WTC11 (cell line): ENCODE measurements at regions not wholly inside any gene's neighbourhood (a gene's known extent, or its start where the extent isn't known, plus 50 kb on each side); places are given as distances from the start of the nearest gene placed in this dataset.

Source experiments
- ATAC-seq: fragments of 200-7000 bp; cut with Tn5 transposase; 2 replicates; pipeline ENCODE4 v1.10.0; 2021; ENCODE audit warnings: mild to moderate bottlenecking, moderate library complexity
- CTCF ChIA-PET: fragments of 300-600 bp; sonication (Branson Sonifier 250); formaldehyde crosslinking; loops from one replicate; lab custom pipeline; 2021; ENCODE audit warnings: antibody characterized with exemption; lab: Charles Lee
- POLR2A ChIA-PET: fragments of 350-600 bp; sonication (Branson Sonifier 250); formaldehyde crosslinking; loops from one replicate; lab custom pipeline; 2021; ENCODE audit warnings: antibody characterized with exemption; lab: Charles Lee
- DNase-seq: peaks from one replicate; pipeline ENCODE4 v3.0.0; 2021; ENCODE audit warnings: low spot score
- H3K27ac Mint-ChIP-seq: 2 replicates; pipeline ENCODE4 v1.8.0; 2021; ENCODE audit warnings: mixed read lengths
- H3K27me3 Mint-ChIP-seq: 2 replicates; pipeline ENCODE4 v1.8.0; 2021; ENCODE audit warnings: low read depth, mild to moderate bottlenecking, moderate library complexity, mixed read lengths
- H3K36me3 Mint-ChIP-seq: 2 replicates; pipeline ENCODE4 v1.8.0; 2021; ENCODE audit warnings: mixed read lengths
- H3K4me1 Mint-ChIP-seq: 2 replicates; pipeline ENCODE4 v1.8.0; 2022; ENCODE audit warnings: mixed read lengths
- H3K4me3 Mint-ChIP-seq: 2 replicates; pipeline ENCODE4 v1.8.0; 2021; ENCODE audit warnings: mild to moderate bottlenecking, moderate library complexity, mixed read lengths
- H3K9me3 Mint-ChIP-seq: 2 replicates; pipeline ENCODE4 v1.8.0; 2021; ENCODE audit warnings: mixed read lengths
- ARID4B ChIP-seq: sonication (generic); formaldehyde crosslinking; IDR thresholded peaks from 2 replicates; pipeline ENCODE4 v1.8.0; 2023; ENCODE audit warnings: missing genetic modification reagents, mild to moderate bottlenecking, borderline replicate concordance
- CREM ChIP-seq: sonication (generic); formaldehyde crosslinking; IDR thresholded peaks from 2 replicates; pipeline ENCODE4 v1.8.1; 2022; ENCODE audit warnings: mild to moderate bottlenecking, missing genetic modification reagents, moderate library complexity
- ESRRA ChIP-seq: sonication (generic); formaldehyde crosslinking; IDR thresholded peaks from 2 replicates; pipeline ENCODE4 v1.8.1; 2022; ENCODE audit warnings: mild to moderate bottlenecking, missing genetic modification reagents, borderline replicate concordance
- ETV6 ChIP-seq: sonication (generic); formaldehyde crosslinking; IDR thresholded peaks from 2 replicates; pipeline ENCODE4 v1.8.1; 2022; ENCODE audit warnings: mild to moderate bottlenecking, missing genetic modification reagents
- FOXP4 ChIP-seq: sonication (generic); formaldehyde crosslinking; IDR thresholded peaks from 2 replicates; pipeline ENCODE4 v1.8.0; 2022; ENCODE audit warnings: mild to moderate bottlenecking, missing genetic modification reagents
- GTF2I ChIP-seq: fragments of 250-450 bp; sonication (Bioruptor Pico); conservative IDR thresholded peaks from 2 replicates; pipeline ENCODE4 v1.4.0; 2021; ENCODE audit warnings: mild to moderate bottlenecking
- HMGA2 ChIP-seq: fragments of 250-450 bp; sonication (Bioruptor Pico); IDR thresholded peaks from 2 replicates; pipeline ENCODE4 v1.4.0; 2021; ENCODE audit warnings: mild to moderate bottlenecking, moderate library complexity
- JUN ChIP-seq: sonication (generic); formaldehyde crosslinking; IDR thresholded peaks from 2 replicates; pipeline ENCODE4 v1.8.0; 2023; ENCODE audit warnings: mild to moderate bottlenecking, missing genetic modification reagents
- MXD4 ChIP-seq: fragments of 250-450 bp; sonication (Bioruptor Pico); IDR thresholded peaks from 2 replicates; pipeline ENCODE4 v1.8.0; 2021; ENCODE audit warnings: mild to moderate bottlenecking, moderate library complexity, borderline replicate concordance
- NR1H2 ChIP-seq: sonication (generic); formaldehyde crosslinking; IDR thresholded peaks from 2 replicates; pipeline ENCODE4 v1.9.0; 2021; ENCODE audit warnings: mild to moderate bottlenecking, moderate library complexity, missing genetic modification reagents
- SMAD3 ChIP-seq: sonication (generic); formaldehyde crosslinking; IDR thresholded peaks from 2 replicates; pipeline ENCODE4 v1.8.0; 2022; ENCODE audit warnings: missing genetic modification reagents, mild to moderate bottlenecking, borderline replicate concordance
- SOX15 ChIP-seq: fragments of 250-450 bp; sonication (Bioruptor Pico); IDR thresholded peaks from 2 replicates; pipeline ENCODE4 v1.9.0; 2021; ENCODE audit warnings: mild to moderate bottlenecking
- SP1 ChIP-seq: sonication (generic); formaldehyde crosslinking; conservative IDR thresholded peaks from 2 replicates; pipeline ENCODE4 v1.8.1; 2022; ENCODE audit warnings: missing genetic modification reagents
- TEAD1 ChIP-seq: sonication (generic); formaldehyde crosslinking; IDR thresholded peaks from 2 replicates; pipeline ENCODE4 v1.8.0; 2022; ENCODE audit warnings: mild to moderate bottlenecking, missing genetic modification reagents
- ZNF219 ChIP-seq: sonication (generic); formaldehyde crosslinking; IDR thresholded peaks from 2 replicates; pipeline ENCODE4 v1.8.0; 2023; ENCODE audit warnings: missing genetic modification reagents, mild to moderate bottlenecking, borderline replicate concordance
- ZNF232 ChIP-seq: sonication (generic); formaldehyde crosslinking; IDR thresholded peaks from 2 replicates; pipeline ENCODE4 v1.8.0; 2022; ENCODE audit warnings: mild to moderate bottlenecking, missing genetic modification reagents
- ZNF416 ChIP-seq: fragments of 250-450 bp; sonication (Bioruptor Pico); IDR thresholded peaks from 2 replicates; pipeline ENCODE4 v1.9.0; 2021; ENCODE audit warnings: mild to moderate bottlenecking, inconsistent platforms
- TF ChIP-seq, protein P1 (sequence below): sonication (generic); formaldehyde crosslinking; IDR thresholded peaks from 2 replicates; pipeline ENCODE4 v1.8.1; 2022; ENCODE audit warnings: mild to moderate bottlenecking, missing genetic modification reagents, moderate library complexity, borderline replicate concordance
- TF ChIP-seq, protein P2 (sequence below): sonication (generic); formaldehyde crosslinking; IDR thresholded peaks from 2 replicates; pipeline ENCODE4 v1.8.1; 2022; ENCODE audit warnings: missing genetic modification reagents, borderline replicate concordance
- TF ChIP-seq, protein P3 (sequence below): sonication (generic); formaldehyde crosslinking; IDR thresholded peaks from 2 replicates; pipeline ENCODE4 v1.8.1; 2022; ENCODE audit warnings: low read depth, mild to moderate bottlenecking, moderate library complexity, missing genetic modification reagents, borderline replicate concordance
- TF ChIP-seq, protein P4 (sequence below): sonication (generic); formaldehyde crosslinking; IDR thresholded peaks from 2 replicates; pipeline ENCODE4 v1.8.1; 2023; ENCODE audit warnings: mild to moderate bottlenecking, missing genetic modification reagents

DNA sequence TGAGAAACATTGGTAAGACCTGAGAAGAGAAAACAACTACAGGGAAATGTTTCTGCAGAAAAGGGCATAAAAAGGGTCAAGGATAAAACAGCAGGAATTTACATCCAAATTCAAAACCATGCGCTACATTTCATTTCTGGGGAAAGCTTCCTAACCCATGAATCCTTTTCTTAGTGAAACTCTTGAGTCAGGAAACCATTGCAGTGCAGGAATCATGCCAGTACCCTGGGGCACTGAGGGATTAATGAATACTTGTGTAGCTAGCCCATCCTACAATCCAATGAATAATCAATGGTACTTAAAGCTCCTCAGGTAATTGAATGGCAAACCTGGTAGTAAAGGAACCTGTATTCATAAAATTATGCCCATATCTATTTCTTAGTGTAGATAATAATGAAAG, 580.5 kb downstream of the TLE1 start (continued):
- TF ChIP-seq, protein P1, sequence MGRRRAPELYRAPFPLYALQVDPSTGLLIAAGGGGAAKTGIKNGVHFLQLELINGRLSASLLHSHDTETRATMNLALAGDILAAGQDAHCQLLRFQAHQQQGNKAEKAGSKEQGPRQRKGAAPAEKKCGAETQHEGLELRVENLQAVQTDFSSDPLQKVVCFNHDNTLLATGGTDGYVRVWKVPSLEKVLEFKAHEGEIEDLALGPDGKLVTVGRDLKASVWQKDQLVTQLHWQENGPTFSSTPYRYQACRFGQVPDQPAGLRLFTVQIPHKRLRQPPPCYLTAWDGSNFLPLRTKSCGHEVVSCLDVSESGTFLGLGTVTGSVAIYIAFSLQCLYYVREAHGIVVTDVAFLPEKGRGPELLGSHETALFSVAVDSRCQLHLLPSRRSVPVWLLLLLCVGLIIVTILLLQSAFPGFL (CRISPR knock-in tag): no peak

DNA sequence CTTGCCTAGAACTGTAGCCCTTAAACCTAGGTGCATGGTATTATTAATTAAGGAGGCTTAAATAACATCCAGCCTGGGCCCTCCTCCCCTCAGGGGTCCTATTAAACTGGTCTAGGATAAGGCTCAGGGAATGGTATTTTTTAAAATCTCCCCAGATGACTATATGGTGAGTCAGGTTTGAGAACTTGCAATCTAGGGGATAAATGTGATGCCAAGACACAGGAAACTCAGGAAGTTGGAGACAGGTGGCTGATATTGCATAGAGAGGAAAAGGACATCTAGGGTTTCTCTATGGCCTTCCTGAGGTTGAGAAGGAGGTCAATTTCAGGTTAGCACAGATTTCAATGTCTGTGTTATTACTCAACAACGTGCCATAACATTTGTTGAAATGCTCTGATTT, 581.0 kb downstream of the TLE1 start:
- peaks cover 37% of the 10 kb centered on the region for H3K4me1 Mint-ChIP-seq
- H3K9me3 Mint-ChIP-seq: peaks cover 4% of the 10 kb centered on the region; the same call in 1 of the 2 replicates
- ChIA-PET POLR2A (no interaction called here), CTCF (no interaction called here)
- ATAC-seq: no peak
- H3K27me3 Mint-ChIP-seq: no peaks in the 10 kb centered on the region; the same call in 1 of the 2 replicates
- no peak overlapping the region for H3K27ac Mint-ChIP-seq
- TF ChIP-seq SMAD3 (CRISPR knock-in tag): no peak
- no peak for TF ChIP-seq ETV6
- no peak for TF ChIP-seq ZNF232
- TF ChIP-seq MXD4 (CRISPR knock-in tag): no peak
- TF ChIP-seq, protein P2, sequence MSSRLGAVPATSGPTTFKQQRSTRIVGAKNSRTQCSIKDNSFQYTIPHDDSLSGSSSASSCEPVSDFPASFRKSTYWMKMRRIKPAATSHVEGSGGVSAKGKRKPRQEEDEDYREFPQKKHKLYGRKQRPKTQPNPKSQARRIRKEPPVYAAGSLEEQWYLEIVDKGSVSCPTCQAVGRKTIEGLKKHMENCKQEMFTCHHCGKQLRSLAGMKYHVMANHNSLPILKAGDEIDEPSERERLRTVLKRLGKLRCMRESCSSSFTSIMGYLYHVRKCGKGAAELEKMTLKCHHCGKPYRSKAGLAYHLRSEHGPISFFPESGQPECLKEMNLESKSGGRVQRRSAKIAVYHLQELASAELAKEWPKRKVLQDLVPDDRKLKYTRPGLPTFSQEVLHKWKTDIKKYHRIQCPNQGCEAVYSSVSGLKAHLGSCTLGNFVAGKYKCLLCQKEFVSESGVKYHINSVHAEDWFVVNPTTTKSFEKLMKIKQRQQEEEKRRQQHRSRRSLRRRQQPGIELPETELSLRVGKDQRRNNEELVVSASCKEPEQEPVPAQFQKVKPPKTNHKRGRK (CRISPR knock-in tag): no peak
- TF ChIP-seq ESRRA (CRISPR knock-in tag): no peak
- no peaks in the 10 kb centered on the region for H3K36me3 Mint-ChIP-seq
- H3K4me3 Mint-ChIP-seq: no peak overlapping the region
- no peak for DNase-seq

GRCh38 chr9:81103597-81104471, 585.5 kb downstream of the TLE1 start:
- CTCF ChIA-PET: interaction anchor here (1.0 to 1.8 kb wide), 2 partner anchors 9 to 18 kb away, joined by 3 to 7 read pairs; no protein-coding TSS in a partner anchor
- TF ChIP-seq FOXP4: no peak
- TF ChIP-seq, protein P3, sequence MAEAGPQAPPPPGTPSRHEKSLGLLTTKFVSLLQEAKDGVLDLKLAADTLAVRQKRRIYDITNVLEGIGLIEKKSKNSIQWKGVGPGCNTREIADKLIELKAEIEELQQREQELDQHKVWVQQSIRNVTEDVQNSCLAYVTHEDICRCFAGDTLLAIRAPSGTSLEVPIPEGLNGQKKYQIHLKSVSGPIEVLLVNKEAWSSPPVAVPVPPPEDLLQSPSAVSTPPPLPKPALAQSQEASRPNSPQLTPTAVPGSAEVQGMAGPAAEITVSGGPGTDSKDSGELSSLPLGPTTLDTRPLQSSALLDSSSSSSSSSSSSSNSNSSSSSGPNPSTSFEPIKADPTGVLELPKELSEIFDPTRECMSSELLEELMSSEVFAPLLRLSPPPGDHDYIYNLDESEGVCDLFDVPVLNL: no peak
- no peak for TF ChIP-seq SOX15 (CRISPR knock-in tag)
- TF ChIP-seq ARID4B (CRISPR knock-in tag): no peak
- TF ChIP-seq, protein P4, sequence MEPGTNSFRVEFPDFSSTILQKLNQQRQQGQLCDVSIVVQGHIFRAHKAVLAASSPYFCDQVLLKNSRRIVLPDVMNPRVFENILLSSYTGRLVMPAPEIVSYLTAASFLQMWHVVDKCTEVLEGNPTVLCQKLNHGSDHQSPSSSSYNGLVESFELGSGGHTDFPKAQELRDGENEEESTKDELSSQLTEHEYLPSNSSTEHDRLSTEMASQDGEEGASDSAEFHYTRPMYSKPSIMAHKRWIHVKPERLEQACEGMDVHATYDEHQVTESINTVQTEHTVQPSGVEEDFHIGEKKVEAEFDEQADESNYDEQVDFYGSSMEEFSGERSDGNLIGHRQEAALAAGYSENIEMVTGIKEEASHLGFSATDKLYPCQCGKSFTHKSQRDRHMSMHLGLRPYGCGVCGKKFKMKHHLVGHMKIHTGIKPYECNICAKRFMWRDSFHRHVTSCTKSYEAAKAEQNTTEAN (CRISPR knock-in tag): no peak
- TF ChIP-seq ZNF219: no peak
- no peak for TF ChIP-seq CREM (CRISPR knock-in tag)
- no peak for TF ChIP-seq GTF2I (CRISPR knock-in tag)
- no peak for TF ChIP-seq SP1 (CRISPR knock-in tag)
- TF ChIP-seq NR1H2 (CRISPR knock-in tag): no peak
- TF ChIP-seq HMGA2 (CRISPR knock-in tag): no peak
- no peak for TF ChIP-seq TEAD1 (CRISPR knock-in tag)
- TF ChIP-seq ZNF416 (CRISPR knock-in tag): no peak
- TF ChIP-seq JUN (CRISPR knock-in tag): no peak

More at GRCh38 chr9:81103597-81104471, 585.5 kb downstream of the TLE1 start:
- Mint-ChIP-seq H3K4me3 (no peak overlapping the region), H3K36me3 (no peaks in the 10 kb centered on the region), H3K27me3 (no peaks in the 10 kb centered on the region), H3K9me3 (peaks cover 8% of the 10 kb centered on the region; the same call in 1 of the 2 replicates), H3K4me1 (peaks cover 18% of the 10 kb centered on the region), H3K27ac (no peak overlapping the region)
- POLR2A ChIA-PET: interaction anchor here (0.5 to 0.7 kb wide), 3 partner anchors 7 to 46 kb away, joined by 3 to 5 read pairs (median 4); no protein-coding TSS in a partner anchor
- ATAC-seq (peak; percentile 60), DNase-seq (no peak)
